IMR-90 (cell line): ENCODE measurements at regions not wholly inside any gene's neighbourhood (a gene's known extent, or its start where the extent isn't known, plus 50 kb on each side); places are given as distances from the start of the nearest gene placed in this dataset.

Experiments used
- ATAC-seq: fragments of 200-7000 bp; cut with Tn5 transposase; 2 replicates; pipeline ENCODE4 v1.9.1; 2020; ENCODE audit warnings: low read depth, mild to moderate bottlenecking, moderate library complexity
- BruUV-seq: library from RNA; stranded (reverse); fragments of 400-500 nt; replicated peaks from 2 replicates; lab custom pipeline; 2021; lab: Mats Ljungman, UMichigan
- CTCF ChIA-PET: fragments of 300-600 bp; formaldehyde crosslinking; extraction: SDS; loops from one replicate; lab custom pipeline; 2021; ENCODE audit warnings: antibody characterized with exemption; lab: Yijun Ruan, JAX
- POLR2A ChIA-PET: fragments of 300-600 bp; sonication (Branson Sonifier 250); formaldehyde crosslinking; loops from one replicate; lab custom pipeline; 2022; ENCODE audit warnings: antibody characterized with exemption; ENCODE audit not compliant: unreplicated experiment; lab: Charles Lee
- DNase-seq: peaks from one replicate; pipeline ENCODE4 v3.0.0; 2013
- H2AFZ ChIP-seq: replicated peaks from 2 replicates; pipeline ENCODE3; 2013; ENCODE audit warnings: low read length, mild to moderate bottlenecking; ENCODE audit not compliant: poor library complexity
- H2AK5ac ChIP-seq: 2 replicates; pipeline ENCODE4 v1.6.1; 2013; ENCODE audit warnings: low read depth, low read length, inconsistent platforms
- H2AK9ac ChIP-seq: replicated peaks from 2 replicates; pipeline ENCODE3; 2013; ENCODE audit warnings: mild to moderate bottlenecking, low read depth, low read length, moderate library complexity; ENCODE audit not compliant: poor library complexity
- H2BK120ac ChIP-seq: 2 replicates; pipeline ENCODE4 v1.6.1; 2013; ENCODE audit warnings: low read depth, low read length, inconsistent platforms
- H2BK15ac ChIP-seq: 3 replicates; pipeline ENCODE4 v1.6.1; 2013; ENCODE audit warnings: low read depth, low read length, inconsistent platforms
- H2BK20ac ChIP-seq: 2 replicates; pipeline ENCODE4 v1.6.1; 2013; ENCODE audit warnings: low read depth, mild to moderate bottlenecking, inconsistent platforms, low read length, moderate library complexity
- H2BK5ac ChIP-seq: 2 replicates; pipeline ENCODE4 v1.6.1; 2013; ENCODE audit warnings: mild to moderate bottlenecking, low read depth, low read length, inconsistent platforms; ENCODE audit not compliant: poor library complexity, severe bottlenecking
- H3K14ac ChIP-seq: replicated peaks from 2 replicates; pipeline ENCODE4 v1.6.1; 2013; ENCODE audit warnings: low read depth, low read length, inconsistent platforms
- H3K18ac ChIP-seq: 2 replicates; pipeline ENCODE4 v1.6.1; 2013; ENCODE audit warnings: low read depth, low read length, control low read depth
- H3K23ac ChIP-seq: 2 replicates; pipeline ENCODE4 v1.6.1; 2013; ENCODE audit warnings: low read depth, low read length, inconsistent platforms
- H3K27ac ChIP-seq: 2 replicates; pipeline ENCODE4 v1.5.1; 2013; ENCODE audit warnings: mild to moderate bottlenecking, control low read depth, low read length; ENCODE audit not compliant: insufficient read depth
- H3K27me3 ChIP-seq: 2 replicates; pipeline ENCODE4 v1.6.1; 2013; ENCODE audit warnings: low read length; ENCODE audit not compliant: control insufficient read depth, insufficient read depth
- H3K36me3 ChIP-seq: 2 replicates; pipeline ENCODE4 v1.6.1; 2013; ENCODE audit warnings: low read length, mixed read lengths; ENCODE audit not compliant: control insufficient read depth, insufficient read depth
- H3K4ac ChIP-seq: 2 replicates; pipeline ENCODE4 v1.6.1; 2013; ENCODE audit warnings: low read depth, low read length, inconsistent platforms
- H3K4me1 ChIP-seq: 2 replicates; pipeline ENCODE4 v1.6.1; 2013; ENCODE audit warnings: low read length, mixed read lengths; ENCODE audit not compliant: control insufficient read depth, insufficient read depth
- H3K4me2 ChIP-seq: 2 replicates; pipeline ENCODE4 v1.6.1; 2013; ENCODE audit warnings: low read depth, mild to moderate bottlenecking, control low read depth, low read length, moderate library complexity
- H3K4me3 ChIP-seq: 2 replicates; pipeline ENCODE4 v1.5.1; 2013; ENCODE audit warnings: low read depth, mild to moderate bottlenecking, control low read depth, low read length, moderate library complexity; ENCODE audit not compliant: insufficient read depth
- H3K56ac ChIP-seq: 2 replicates; pipeline ENCODE4 v1.6.1; 2013; ENCODE audit warnings: low read length, inconsistent platforms; ENCODE audit not compliant: insufficient read depth; ENCODE audit errors: extremely low read depth
- H3K79me1 ChIP-seq, 2 experiments: 2 replicates each; pipeline ENCODE4 v1.6.1; 2013; ENCODE audit warnings: low read length in 2 of 2, inconsistent platforms in 1 of 2, low read depth in 1 of 2
- H3K9ac ChIP-seq: 2 replicates; pipeline ENCODE4 v1.6.1; 2013; ENCODE audit warnings: low read depth, low read length, control low read depth
- H3K9me1 ChIP-seq: 2 replicates; pipeline ENCODE4 v1.6.1; 2013; ENCODE audit warnings: low read length, inconsistent platforms; ENCODE audit not compliant: insufficient read depth
- H3K9me3 ChIP-seq: 2 replicates; pipeline ENCODE4 v1.6.1; 2013; ENCODE audit warnings: low read length; ENCODE audit not compliant: control insufficient read depth, insufficient read depth
- H4K20me1 ChIP-seq: 2 replicates; pipeline ENCODE4 v1.6.1; 2013; ENCODE audit warnings: low read length, inconsistent platforms; ENCODE audit not compliant: insufficient read depth
- H4K5ac ChIP-seq: 2 replicates; pipeline ENCODE4 v1.6.1; 2013; ENCODE audit warnings: mild to moderate bottlenecking, low read depth, low read length, control low read depth
- H4K8ac ChIP-seq, 2 experiments: 2 replicates each; pipeline ENCODE4 v1.6.1; 2013; ENCODE audit warnings: low read depth in 2 of 2, low read length in 2 of 2, control low read depth in 1 of 2, inconsistent platforms in 1 of 2
- H4K91ac ChIP-seq: 2 replicates; pipeline ENCODE4 v1.6.1; 2013; ENCODE audit warnings: low read depth, low read length, inconsistent platforms; ENCODE audit not compliant: insufficient read depth
- CHD1 ChIP-seq: IDR thresholded peaks from 2 replicates; pipeline ENCODE4 v1.6.1; 2012; ENCODE audit warnings: low read depth, low read length, improper control_type of control experiment
- FOS ChIP-seq: fragments of 150-350 bp; IDR thresholded peaks from 2 replicates; pipeline ENCODE4 v1.6.1; 2016; ENCODE audit warnings: low read depth, low read length
- MAFK ChIP-seq: IDR thresholded peaks from 2 replicates; pipeline ENCODE4 v1.6.1; 2012; ENCODE audit warnings: low read depth, low read length, improper control_type of control experiment
- MAZ ChIP-seq: IDR thresholded peaks from 2 replicates; pipeline ENCODE4 v1.6.1; 2012; ENCODE audit warnings: low read depth, mild to moderate bottlenecking, low read length, improper control_type of control experiment, moderate library complexity, borderline replicate concordance
- MXI1 ChIP-seq: IDR thresholded peaks from 2 replicates; pipeline ENCODE4 v1.6.1; 2012; ENCODE audit warnings: low read depth, mild to moderate bottlenecking, low read length, moderate library complexity, borderline replicate concordance
- NFE2L2 ChIP-seq: fragments of 150-350 bp; IDR thresholded peaks from 2 replicates; pipeline ENCODE4 v1.6.1; 2016; ENCODE audit warnings: low read depth, mild to moderate bottlenecking, low read length
- RCOR1 ChIP-seq: IDR thresholded peaks from 2 replicates; pipeline ENCODE4 v1.6.1; 2012; ENCODE audit warnings: mild to moderate bottlenecking, low read length, improper control_type of control experiment; ENCODE audit not compliant: insufficient replicate concordance
- SMC3 ChIP-seq: fragments of 150-350 bp; IDR thresholded peaks from 2 replicates; pipeline ENCODE4 v1.6.1; 2016; ENCODE audit warnings: low read depth, mild to moderate bottlenecking, antibody characterized with exemption, low read length, moderate library complexity
- dilution Hi-C: fragments of 300-500 bp; cut with HindIII; formaldehyde crosslinking; loops from one replicate; pipeline ENCODE4 v1.14.3; 2018; ENCODE audit warnings: low sequenced_read_pairs; ENCODE audit not compliant: unreplicated experiment
- in situ Hi-C: fragments of 300-500 bp; cut with MboI; formaldehyde crosslinking; loops from 3 replicates; pipeline ENCODE4 v1.14.3; 2019; ENCODE audit warnings: low sequenced_read_pairs, inconsistent platforms, mixed read lengths
- intact Hi-C: fragments of 100-400 bp; cut with micrococcal nuclease; formaldehyde crosslinking; loops from 2 replicates; pipeline ENCODE4 v1.10.0; 2022
- TF ChIP-seq, protein P1 (sequence below): fragments of 150-350 bp; IDR thresholded peaks from 2 replicates; pipeline ENCODE4 v1.6.1; 2016; ENCODE audit warnings: low read depth, mild to moderate bottlenecking, low read length, moderate library complexity, borderline replicate concordance

DNA sequence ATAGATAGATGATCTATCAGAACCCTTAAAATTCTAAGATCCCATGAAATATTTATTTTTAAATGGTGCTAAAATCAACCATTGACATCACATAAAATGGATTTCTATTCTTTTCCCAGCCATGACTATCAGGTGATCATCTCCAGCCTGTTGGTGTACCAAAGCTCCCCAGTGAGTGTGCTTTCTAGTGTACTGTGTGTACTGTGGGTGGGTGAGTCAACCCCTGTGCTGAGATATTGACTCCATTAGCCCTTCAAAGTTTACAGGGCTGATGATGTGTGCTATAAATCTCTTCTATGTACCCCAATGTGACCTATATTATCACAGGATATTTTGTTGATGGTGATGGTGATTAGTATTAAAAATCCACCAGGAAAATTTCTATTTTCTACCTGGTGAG lies 344.6 kb downstream of the MMUT start:
- dilution Hi-C loops, result no loop called here
- H4K8ac ChIP-seq, result no peak overlapping the region
- ChIA-PET CTCF (no interaction called here), POLR2A (no interaction called here)
- H3K9ac ChIP-seq, result no peak overlapping the region
- no peak overlapping the region for H2BK5ac ChIP-seq
- H3K36me3 ChIP-seq, result no peaks in the 10 kb centered on the region
- H2AFZ ChIP-seq, result no peak overlapping the region
- no peak overlapping the region for H3K23ac ChIP-seq
- H3K9me1 ChIP-seq, result no peaks in the 10 kb centered on the region
- TF ChIP-seq FOS (no peak), MAZ (no peak), CHD1 (no peak), RCOR1 (no peak), SMC3 (no peak), NFE2L2 (no peak), MXI1 (no peak), MAFK (no peak)
- TF ChIP-seq, protein P1, sequence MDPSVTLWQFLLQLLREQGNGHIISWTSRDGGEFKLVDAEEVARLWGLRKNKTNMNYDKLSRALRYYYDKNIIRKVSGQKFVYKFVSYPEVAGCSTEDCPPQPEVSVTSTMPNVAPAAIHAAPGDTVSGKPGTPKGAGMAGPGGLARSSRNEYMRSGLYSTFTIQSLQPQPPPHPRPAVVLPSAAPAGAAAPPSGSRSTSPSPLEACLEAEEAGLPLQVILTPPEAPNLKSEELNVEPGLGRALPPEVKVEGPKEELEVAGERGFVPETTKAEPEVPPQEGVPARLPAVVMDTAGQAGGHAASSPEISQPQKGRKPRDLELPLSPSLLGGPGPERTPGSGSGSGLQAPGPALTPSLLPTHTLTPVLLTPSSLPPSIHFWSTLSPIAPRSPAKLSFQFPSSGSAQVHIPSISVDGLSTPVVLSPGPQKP, result no peak
- no peak overlapping the region for H2BK20ac ChIP-seq
- no peak overlapping the region for H3K4me2 ChIP-seq
- no peaks in the 10 kb centered on the region for H4K20me1 ChIP-seq
- no peak overlapping the region for H2BK120ac ChIP-seq
- no peak overlapping the region for H3K14ac ChIP-seq
- no peak overlapping the region for H2AK5ac ChIP-seq
- no peak for ATAC-seq
- H3K18ac ChIP-seq, result no peak overlapping the region
- no peak overlapping the region for H2AK9ac ChIP-seq
- no peak overlapping the region for H3K56ac ChIP-seq
- no peak overlapping the region for H3K4me3 ChIP-seq
- H3K4ac ChIP-seq, result no peak overlapping the region
- no peaks in the 10 kb centered on the region for H3K9me3 ChIP-seq
- H4K91ac ChIP-seq, result no peak overlapping the region
- in situ Hi-C loops, result no loop called here
- no peak for DNase-seq
- intact Hi-C loops, result no loop called here
- H3K4me1 ChIP-seq, result no peaks in the 10 kb centered on the region
- no peak overlapping the region for H3K27ac ChIP-seq
- no peak overlapping the region for H2BK15ac ChIP-seq
- no TSS peak for BruUV-seq
- no peaks in the 10 kb centered on the region for H3K27me3 ChIP-seq
- H3K79me1 ChIP-seq, result no peaks in the 10 kb centered on the region
- no peak overlapping the region for H4K5ac ChIP-seq
